ENCODE measurements at regions not wholly inside any gene's neighbourhood (a gene's known extent, or its start where the extent isn't known, plus 50 kb on each side); places are given as distances from the start of the nearest gene placed in this dataset.

GRCh38 chr12:116628989-116629388 is 69.8 kb downstream of the MAP1LC3B2 start:
- Histone ChIP-seq H3K36me3 (ENCODE audit: control insufficient read depth in 2 of 4, insufficient read depth in 4 of 4, low read length in 3 of 4) (no peaks in the 10 kb centered on the region), H4K91ac (replicated peaks; ENCODE audit: insufficient read length, low read length) (no peak overlapping the region), H2BK20ac (ENCODE audit: low read length) (no peak overlapping the region), H3K9ac (replicated peaks in 1 of 4; ENCODE audit: extremely low read depth in 1 of 4, low read depth in 3 of 4, low read length in 3 of 4) (no peak overlapping the region), H3K56ac (replicated peaks; ENCODE audit: insufficient read length, low read depth, low read length) (no peak overlapping the region), H4K8ac (ENCODE audit: extremely low read depth, insufficient read depth, low read length) (no peak overlapping the region), H3K18ac (ENCODE audit: extremely low read depth, low read length) (no peak overlapping the region), H3K23ac (ENCODE audit: insufficient read length) (no peak overlapping the region), H3K14ac (ENCODE audit: insufficient read length) (no peak overlapping the region), H2BK12ac (ENCODE audit: low read depth, low read length) (no peak overlapping the region), H3K4me1 (replicated peaks in 1 of 4; ENCODE audit: control insufficient read depth in 3 of 4, insufficient read depth in 4 of 4, low read length in 3 of 4) (peaks cover 0 to 10% (median 5%) of the 10 kb centered on the region in 4 experiments; a peak in 4 of 7 replicates), H2BK120ac (replicated peaks; ENCODE audit: low read depth, low read length) (no peak overlapping the region), H3K23me2 (ENCODE audit: low read depth, low read length) (no peaks in the 10 kb centered on the region), H3K79me1 (ENCODE audit: low read depth, low read length) (no peaks in the 10 kb centered on the region), H3K4me2 (ENCODE audit: insufficient read depth in 1 of 2, low read depth in 2 of 2, low read length in 2 of 2) (no peak overlapping the region), H3K4ac (replicated peaks; ENCODE audit: insufficient read length, low read depth, low read length) (no peak overlapping the region), H3K27ac (ENCODE audit: low read depth, low read length) (no peak overlapping the region), H2AK5ac (ENCODE audit: low read depth, low read length) (no peak overlapping the region), H4K20me1 (replicated peaks in 1 of 2; ENCODE audit: control insufficient read depth in 1 of 2, insufficient read depth in 2 of 2, low read length in 2 of 2) (no peaks in the 10 kb centered on the region), H2AFZ (ENCODE audit: low read length) (no peak overlapping the region), H3K27me3 (replicated peaks in 1 of 4; ENCODE audit: control insufficient read depth in 3 of 4, extremely low read depth in 1 of 4, insufficient read depth in 3 of 4, low read length in 3 of 4) (no peaks in the 10 kb centered on the region), H3K79me2 (ENCODE audit: control insufficient read depth in 1 of 2, insufficient read depth in 2 of 2, low read length in 2 of 2) (no peaks in the 10 kb centered on the region), H4K5ac (ENCODE audit: insufficient read length, low read depth, low read length) (no peak overlapping the region), H3K4me3 (ENCODE audit: extremely low read depth in 1 of 4, insufficient read depth in 2 of 4, low read depth in 3 of 4, low read length in 4 of 4) (no peak overlapping the region), H2BK5ac (ENCODE audit: low read depth, low read length) (no peak overlapping the region), H2BK15ac (ENCODE audit: low read length) (no peak overlapping the region), H3K9me3 (ENCODE audit: insufficient read depth in 2 of 2, low read depth in 1 of 2, low read length in 1 of 2) (no peaks in the 10 kb centered on the region)
- CTCF ChIA-PET (ENCODE audit: partially characterized antibody): interaction anchor here (1.0 to 1.1 kb wide), 2 partner anchors 46 to 350 kb away, joined by 3 read pairs; no protein-coding TSS in a partner anchor
- 89% methylated on average over 1 of the region's 1 CpG; no CpG with 5 or more reads in 1 of the 2 experiments for WGBS, 2 experiments (ENCODE audit: extremely low coverage in 1 of 2, insufficient coverage in 1 of 2, insufficient read length in 1 of 2, insufficient replicate concordance in 2 of 2, low coverage in 1 of 2, low lambda C conversion rate in 2 of 2, missing lambda C conversion rate in 1 of 2)
- POLR2A ChIA-PET (ENCODE audit: partially characterized antibody): interaction anchor here (0.7 kb wide), 1 partner anchor 14 kb away, joined by 3 read pairs; no protein-coding TSS in a partner anchor
- FAIRE-seq: no peak
- no peak for TF ChIP-seq RAD21 (IDR thresholded peaks at IDR 0.05 in 1 of 2, conservative IDR thresholded peaks at IDR 0.05 in 1 of 2; ENCODE audit: low read depth in 2 of 2, low read length in 2 of 2)
- DNase-seq (ENCODE audit: low read depth in 1 of 2, low spot score in 2 of 2): no peak

Measured in H1 (cell line).